ENCODE measurements at regions not wholly inside any gene's neighbourhood (a gene's known extent, or its start where the extent isn't known, plus 50 kb on each side); places are given as distances from the start of the nearest gene placed in this dataset.

DNA sequence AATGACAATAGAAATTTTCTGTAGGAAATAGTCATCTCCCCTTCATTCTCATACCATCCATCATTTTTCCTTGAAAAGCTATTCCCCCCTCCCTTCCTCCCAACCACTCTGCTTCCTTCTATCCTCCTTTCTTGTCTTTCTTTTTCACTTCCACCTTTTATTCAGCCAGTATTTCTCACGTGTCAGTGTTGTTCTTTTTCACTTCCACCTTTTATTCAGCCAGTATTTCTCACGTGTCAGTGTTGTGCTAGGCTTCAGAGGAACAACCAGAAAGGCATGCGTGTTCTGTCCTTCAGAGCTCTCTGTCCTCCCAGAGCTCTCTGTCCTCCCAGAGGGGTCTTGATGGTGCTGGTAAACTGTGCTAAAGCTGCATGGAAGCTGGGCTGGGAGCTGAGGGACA lies 419.6 kb downstream of the GADD45G start:
- Histone ChIP-seq H4K20me1 (ENCODE audit: insufficient read depth, low read length) (no peaks in the 10 kb centered on the region), H3K27ac (ENCODE audit: low read length) (no peak overlapping the region), H3K4me1 (ENCODE audit: low read length) (no peaks in the 10 kb centered on the region), H3K9me2 (replicated peaks; ENCODE audit: insufficient read depth, low read length) (no peaks in the 10 kb centered on the region), H3K9me3 (replicated peaks; ENCODE audit: insufficient read depth, low read length) (no peaks in the 10 kb centered on the region), H3F3A (ENCODE audit: insufficient read depth, low read length) (no peaks in the 10 kb centered on the region), H3K36me3 (replicated peaks; ENCODE audit: insufficient read depth, low read length) (no peaks in the 10 kb centered on the region), H2AFZ (ENCODE audit: low read length) (no peak overlapping the region), H3K4me2 (ENCODE audit: low read depth, low read length) (no peak overlapping the region), H3K79me2 (ENCODE audit: low read length) (no peaks in the 10 kb centered on the region), H3K4me3 (ENCODE audit: low read length) (no peak overlapping the region), H3K27me3 (replicated peaks; ENCODE audit: insufficient read depth, low read length) (no peaks in the 10 kb centered on the region), H3K9ac (ENCODE audit: low read length) (no peak overlapping the region)
- TF ChIP-seq EZH2phosphoT487 (IDR thresholded peaks at IDR 0.05; ENCODE audit: low read length) (no peak), EZH2 (optimal IDR thresholded peaks at IDR 0.05; ENCODE audit: low read depth, low read length) (no peak)
- TF ChIP-seq, protein P1, sequence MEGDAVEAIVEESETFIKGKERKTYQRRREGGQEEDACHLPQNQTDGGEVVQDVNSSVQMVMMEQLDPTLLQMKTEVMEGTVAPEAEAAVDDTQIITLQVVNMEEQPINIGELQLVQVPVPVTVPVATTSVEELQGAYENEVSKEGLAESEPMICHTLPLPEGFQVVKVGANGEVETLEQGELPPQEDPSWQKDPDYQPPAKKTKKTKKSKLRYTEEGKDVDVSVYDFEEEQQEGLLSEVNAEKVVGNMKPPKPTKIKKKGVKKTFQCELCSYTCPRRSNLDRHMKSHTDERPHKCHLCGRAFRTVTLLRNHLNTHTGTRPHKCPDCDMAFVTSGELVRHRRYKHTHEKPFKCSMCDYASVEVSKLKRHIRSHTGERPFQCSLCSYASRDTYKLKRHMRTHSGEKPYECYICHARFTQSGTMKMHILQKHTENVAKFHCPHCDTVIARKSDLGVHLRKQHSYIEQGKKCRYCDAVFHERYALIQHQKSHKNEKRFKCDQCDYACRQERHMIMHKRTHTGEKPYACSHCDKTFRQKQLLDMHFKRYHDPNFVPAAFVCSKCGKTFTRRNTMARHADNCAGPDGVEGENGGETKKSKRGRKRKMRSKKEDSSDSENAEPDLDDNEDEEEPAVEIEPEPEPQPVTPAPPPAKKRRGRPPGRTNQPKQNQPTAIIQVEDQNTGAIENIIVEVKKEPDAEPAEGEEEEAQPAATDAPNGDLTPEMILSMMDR (IDR thresholded peaks at IDR 0.05; ENCODE audit: low read length), result no peak
- DNase-seq, result no peak

- H3K79me2 ChIP-seq (ENCODE audit: low read length), result no peaks in the 10 kb centered on the region
- no peak overlapping the region for H3K4me3 ChIP-seq (ENCODE audit: low read length)
- no peak overlapping the region for H3K9ac ChIP-seq (ENCODE audit: low read length)
- no peak overlapping the region for H3K27ac ChIP-seq (ENCODE audit: low read length)
- H3K4me1 ChIP-seq (ENCODE audit: low read length), result no peaks in the 10 kb centered on the region
- no peaks in the 10 kb centered on the region for H3F3A ChIP-seq (ENCODE audit: insufficient read depth, low read length)
- DNase-seq, result no peak
- no peaks in the 10 kb centered on the region for H3K36me3 ChIP-seq (replicated peaks; ENCODE audit: insufficient read depth, low read length)
- no peak overlapping the region for H3K4me2 ChIP-seq (ENCODE audit: low read depth, low read length)
- H4K20me1 ChIP-seq (ENCODE audit: insufficient read depth, low read length), result no peaks in the 10 kb centered on the region
- H3K9me3 ChIP-seq (replicated peaks; ENCODE audit: insufficient read depth, low read length), result no peaks in the 10 kb centered on the region
- TF ChIP-seq EZH2 (optimal IDR thresholded peaks at IDR 0.05; ENCODE audit: low read depth, low read length) (no peak), EZH2phosphoT487 (IDR thresholded peaks at IDR 0.05; ENCODE audit: low read length) (no peak)
- TF ChIP-seq, protein P1 (IDR thresholded peaks at IDR 0.05; ENCODE audit: low read length), result no peak
- H2AFZ ChIP-seq (ENCODE audit: low read length), result no peak overlapping the region
- H3K9me2 ChIP-seq (replicated peaks; ENCODE audit: insufficient read depth, low read length), result no peaks in the 10 kb centered on the region
- H3K27me3 ChIP-seq (replicated peaks; ENCODE audit: insufficient read depth, low read length), result no peaks in the 10 kb centered on the region
Measured at GRCh38 chr9:90024823-90025222, 420.0 kb downstream of the GADD45G start.

DNA sequence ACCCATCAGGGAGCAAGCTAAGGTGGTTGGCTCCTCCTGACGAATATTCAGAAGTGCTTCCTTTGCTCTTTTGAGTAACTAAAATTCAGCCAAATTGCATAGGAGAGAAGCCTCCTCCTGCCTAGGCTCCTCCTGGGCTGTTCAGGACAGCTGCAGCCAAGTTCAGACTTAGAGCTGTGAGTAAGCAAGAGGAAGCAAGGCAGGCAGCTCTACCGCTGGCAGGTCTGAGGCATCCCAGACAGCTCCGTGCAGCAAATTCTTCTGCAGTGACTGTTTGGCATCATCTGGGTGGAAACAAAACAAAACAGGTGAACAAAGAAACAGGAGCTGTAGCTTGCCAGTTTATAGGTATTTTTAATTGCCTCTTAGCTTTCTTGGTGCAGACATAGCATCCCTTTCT lies 421.0 kb downstream of the GADD45G start:
- H2AFZ ChIP-seq (ENCODE audit: low read length), result no peak overlapping the region
- no peak for DNase-seq
- no peaks in the 10 kb centered on the region for H3K79me2 ChIP-seq (ENCODE audit: low read length)
- no peak overlapping the region for H3K4me2 ChIP-seq (ENCODE audit: low read depth, low read length)
- H3K9ac ChIP-seq (ENCODE audit: low read length), result no peak overlapping the region
- no peaks in the 10 kb centered on the region for H3F3A ChIP-seq (ENCODE audit: insufficient read depth, low read length)
- H4K20me1 ChIP-seq (ENCODE audit: insufficient read depth, low read length), result no peaks in the 10 kb centered on the region
- H3K9me2 ChIP-seq (replicated peaks; ENCODE audit: insufficient read depth, low read length), result no peaks in the 10 kb centered on the region
- H3K27ac ChIP-seq (ENCODE audit: low read length), result no peak overlapping the region
- no peak overlapping the region for H3K4me3 ChIP-seq (ENCODE audit: low read length)
- no peaks in the 10 kb centered on the region for H3K9me3 ChIP-seq (replicated peaks; ENCODE audit: insufficient read depth, low read length)
- no peak for TF ChIP-seq EZH2phosphoT487 (IDR thresholded peaks at IDR 0.05; ENCODE audit: low read length)
- TF ChIP-seq EZH2 (optimal IDR thresholded peaks at IDR 0.05; ENCODE audit: low read depth, low read length), result no peak
- TF ChIP-seq, protein P1 (IDR thresholded peaks at IDR 0.05; ENCODE audit: low read length), result no peak
- no peaks in the 10 kb centered on the region for H3K4me1 ChIP-seq (ENCODE audit: low read length)
- no peaks in the 10 kb centered on the region for H3K27me3 ChIP-seq (replicated peaks; ENCODE audit: insufficient read depth, low read length)
- H3K36me3 ChIP-seq (replicated peaks; ENCODE audit: insufficient read depth, low read length), result no peaks in the 10 kb centered on the region
